Muscle of arm (tissue), 1 donor: ENCODE measurements at regions not wholly inside any gene's neighbourhood (a gene's known extent, or its start where the extent isn't known, plus 50 kb on each side); places are given as distances from the start of the nearest gene placed in this dataset.

Experiments used
- DNase-seq: peaks from one replicate; pipeline ENCODE4 v3.0.0-alpha.2; 2013

- DNase-seq, result no peak
Measured at GRCh38 chr10:78871796-78872195, 197.0 kb upstream of the ZMIZ1 start.

DNA sequence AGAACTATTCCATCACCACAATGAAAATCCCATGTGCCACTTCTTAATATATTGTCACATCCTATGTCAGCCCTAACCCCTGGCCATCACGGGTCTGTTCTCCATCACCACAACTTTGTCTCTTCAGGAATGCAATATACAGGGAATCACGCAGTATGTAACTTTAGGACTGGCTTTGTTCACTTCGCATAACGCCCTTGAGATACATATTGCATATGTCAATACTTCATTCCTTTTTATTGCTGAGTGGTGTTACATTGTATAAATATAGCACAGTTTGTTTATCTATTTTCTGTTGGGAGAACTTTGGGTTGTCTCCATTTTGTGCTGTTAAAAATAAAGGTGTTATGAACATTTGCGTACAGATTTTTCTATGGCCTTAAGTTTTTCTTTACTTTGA, 195.4 kb upstream of the ZMIZ1 start:
- DNase-seq, result no peak

DNA sequence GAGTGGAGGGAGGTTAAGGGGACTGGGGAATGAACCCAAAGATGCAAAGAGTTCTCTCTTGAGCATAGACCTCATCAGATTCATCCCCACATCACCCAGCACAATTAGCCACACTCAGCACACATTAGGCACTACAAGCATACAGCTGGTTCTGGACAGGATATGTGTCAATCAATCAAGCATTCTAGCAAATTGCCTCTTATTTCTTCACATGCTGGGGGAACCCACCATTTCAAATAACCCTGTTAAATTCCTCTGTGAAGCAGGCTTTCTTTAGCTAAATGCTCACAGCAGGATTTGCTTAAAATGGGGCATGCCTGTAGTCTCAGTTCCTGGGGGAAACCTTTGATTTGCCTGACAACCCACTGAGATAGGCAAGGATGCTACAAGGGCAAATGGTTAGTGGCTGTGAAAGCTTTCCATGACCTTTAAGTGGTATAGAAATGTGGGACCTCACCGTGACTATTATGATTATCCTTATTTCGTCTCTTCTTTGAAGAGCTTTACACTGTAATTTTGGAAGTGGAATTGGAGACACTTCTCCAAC, 193.4 kb upstream of the ZMIZ1 start:
- DNase-seq, result no peak

GRCh38 chr10:78875932-78876331, 192.8 kb upstream of the ZMIZ1 start:
- DNase-seq, result no peak

DNA sequence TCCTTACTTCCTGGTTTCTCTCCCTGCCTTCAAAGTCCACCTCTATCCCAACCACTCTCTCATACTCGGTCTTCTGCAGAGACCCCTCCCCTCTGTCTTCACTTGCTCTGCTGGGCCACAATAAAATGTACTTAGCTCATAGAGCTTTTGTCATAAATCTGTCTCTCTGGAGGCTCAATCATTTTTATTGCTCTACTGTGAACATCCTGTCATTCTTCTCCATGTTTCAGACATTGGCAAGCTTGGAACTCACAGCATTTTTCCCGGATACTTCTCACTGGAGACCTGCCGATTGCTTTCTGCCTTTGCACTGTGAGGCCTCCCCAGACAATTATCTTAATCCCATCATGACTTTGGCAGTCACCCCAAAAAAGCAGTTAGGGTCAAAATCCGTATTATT, 192.3 kb upstream of the ZMIZ1 start:
- no peak for DNase-seq

- no peak for DNase-seq
Measured at GRCh38 chr10:78879621-78880020, 189.1 kb upstream of the ZMIZ1 start.

GRCh38 chr10:78886129-78886528, 182.6 kb upstream of the ZMIZ1 start:
- DNase-seq, result no peak

- no peak for DNase-seq
Measured at GRCh38 chr10:78889536-78890063, 179.2 kb upstream of the ZMIZ1 start.

DNA sequence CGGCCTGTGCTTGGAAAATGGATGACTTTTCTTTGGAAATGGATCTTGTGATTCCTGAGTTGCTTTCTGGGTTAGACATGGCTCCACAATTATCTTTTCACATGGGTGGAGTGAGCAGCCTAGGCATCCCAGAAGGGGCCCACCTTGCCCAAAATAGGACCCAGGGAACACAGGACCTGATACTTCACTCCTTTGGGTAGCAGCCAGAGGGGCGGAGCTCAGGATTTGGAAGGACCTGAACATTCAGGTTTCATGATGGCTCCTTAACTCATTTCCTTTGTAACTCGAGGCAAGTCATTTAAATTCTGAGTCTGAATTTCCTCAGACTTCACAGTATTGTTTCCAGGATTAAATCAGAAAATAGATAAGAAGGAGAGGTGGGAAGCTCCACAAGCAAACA, 178.3 kb upstream of the ZMIZ1 start:
- DNase-seq, result no peak

GRCh38 chr10:78891741-78892140, 177.0 kb upstream of the ZMIZ1 start:
- DNase-seq, result no peak

DNA sequence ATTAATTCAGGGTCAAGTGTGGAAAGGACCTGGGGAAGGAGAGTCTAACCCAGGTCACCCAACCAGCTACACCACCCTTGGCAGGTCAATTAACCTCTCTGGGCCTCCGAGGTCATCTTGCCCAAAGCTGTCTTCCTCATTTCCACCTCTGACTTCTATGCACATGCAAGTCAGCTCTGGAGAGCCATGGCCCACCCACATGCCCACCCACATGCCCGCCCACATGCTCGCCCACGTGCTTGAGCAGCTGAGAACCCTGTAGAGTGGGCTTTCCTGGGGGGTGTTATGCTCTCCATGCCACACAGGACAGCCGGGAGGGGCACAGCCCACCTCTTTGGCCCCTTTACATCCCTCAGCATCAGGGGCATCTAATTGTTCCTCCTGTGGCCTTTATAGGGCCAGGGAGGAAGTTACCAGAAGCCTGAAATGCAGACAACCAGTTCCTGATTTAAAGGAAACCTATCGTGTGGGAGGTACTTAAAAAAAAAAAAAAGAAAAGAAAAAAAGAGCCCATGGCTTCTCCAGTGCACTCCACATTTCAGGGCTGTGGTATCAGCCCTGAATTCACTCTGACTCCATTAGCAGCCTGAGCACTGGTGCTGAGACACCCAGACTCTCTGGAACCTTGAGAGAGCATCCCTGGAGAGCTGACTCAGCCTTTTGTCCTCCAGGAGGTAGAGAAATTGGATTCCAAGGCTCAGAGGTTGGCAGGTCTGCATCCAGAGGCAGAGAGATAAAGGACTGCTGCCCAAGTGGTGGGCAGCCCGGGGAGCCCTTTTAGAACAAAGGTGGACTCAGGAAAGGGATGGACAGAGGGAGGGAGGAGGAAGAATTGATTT, 176.2 kb upstream of the ZMIZ1 start:
- no peak for DNase-seq

- DNase-seq, result no peak
Measured at GRCh38 chr10:78893217-78893616, 175.5 kb upstream of the ZMIZ1 start.

- no peak for DNase-seq
Measured at GRCh38 chr10:78894089-78894840, 174.5 kb upstream of the ZMIZ1 start.

GRCh38 chr10:78894841-78895195, 173.9 kb upstream of the ZMIZ1 start:
- DNase-seq, result no peak

- no peak for DNase-seq
Measured at GRCh38 chr10:78895469-78895868, 173.3 kb upstream of the ZMIZ1 start.

- DNase-seq, result no peak
Measured at GRCh38 chr10:78896159-78896928, 172.4 kb upstream of the ZMIZ1 start.

DNA sequence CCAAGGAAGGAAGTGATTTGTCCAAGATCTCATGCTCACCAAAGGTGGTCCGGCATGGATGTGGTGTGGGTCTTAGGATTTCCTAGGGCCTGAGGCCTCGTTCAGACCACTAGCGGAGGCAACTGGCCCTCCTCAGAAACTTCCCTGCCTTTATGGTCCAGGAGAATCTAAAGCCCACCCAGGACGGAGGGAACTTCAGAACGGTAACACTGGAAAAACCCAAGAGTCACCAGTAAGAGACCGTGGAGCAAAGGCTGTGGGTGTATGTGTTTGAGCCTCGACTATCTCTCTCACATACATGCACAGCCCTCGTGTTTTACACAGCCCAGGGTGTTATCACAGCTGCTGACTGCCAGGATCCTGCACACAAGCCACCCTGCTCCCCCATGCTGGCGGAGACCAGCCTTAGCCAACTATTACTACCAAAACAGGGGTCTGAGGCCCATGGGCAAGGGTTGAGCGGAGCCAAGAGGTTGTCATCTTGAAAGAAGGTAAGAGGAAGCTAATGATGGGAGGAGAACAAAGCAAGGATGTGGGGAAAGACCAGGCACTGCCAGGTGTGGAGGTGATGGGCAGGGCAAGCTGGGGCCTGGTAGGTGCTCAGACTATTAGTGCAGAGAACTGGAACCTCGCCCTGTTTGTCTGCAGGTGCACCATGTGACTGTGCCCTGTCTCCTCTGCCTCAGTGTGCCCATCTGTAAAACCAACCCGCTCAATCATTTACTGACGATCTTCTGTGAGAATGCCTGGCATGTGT, 170.2 kb upstream of the ZMIZ1 start:
- no peak for DNase-seq

DNA sequence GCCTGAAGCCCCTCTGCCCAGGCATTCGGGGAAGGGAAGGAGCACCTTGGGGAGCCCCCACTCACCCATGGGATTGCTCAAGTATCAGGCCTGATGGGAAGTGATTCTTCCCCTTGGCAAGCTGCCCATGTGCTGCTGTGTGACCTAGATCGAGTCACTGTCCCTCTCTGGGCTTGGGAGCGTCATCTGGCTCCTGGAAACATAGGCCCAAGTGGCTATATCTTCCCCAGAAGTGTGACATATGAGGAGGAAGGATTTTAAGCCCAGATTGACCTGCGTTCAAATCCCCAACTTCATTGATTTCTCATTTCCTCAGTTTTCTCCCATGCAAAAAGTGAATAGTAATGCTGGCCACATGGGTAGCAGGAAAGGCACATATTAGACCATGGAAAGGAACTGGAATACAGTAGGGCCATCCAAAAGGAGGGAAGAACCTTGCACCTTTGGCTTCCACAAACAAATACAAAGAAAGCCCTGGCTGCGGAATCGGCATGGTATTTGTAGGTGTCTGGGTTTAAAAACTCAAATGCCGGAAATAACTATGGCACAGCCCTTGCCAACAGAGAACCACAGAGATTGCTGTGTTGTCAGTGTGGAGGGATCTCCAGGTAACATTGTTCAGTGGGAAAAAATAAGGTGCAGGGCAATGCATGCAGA, 169.5 kb upstream of the ZMIZ1 start:
- no peak for DNase-seq

DNA sequence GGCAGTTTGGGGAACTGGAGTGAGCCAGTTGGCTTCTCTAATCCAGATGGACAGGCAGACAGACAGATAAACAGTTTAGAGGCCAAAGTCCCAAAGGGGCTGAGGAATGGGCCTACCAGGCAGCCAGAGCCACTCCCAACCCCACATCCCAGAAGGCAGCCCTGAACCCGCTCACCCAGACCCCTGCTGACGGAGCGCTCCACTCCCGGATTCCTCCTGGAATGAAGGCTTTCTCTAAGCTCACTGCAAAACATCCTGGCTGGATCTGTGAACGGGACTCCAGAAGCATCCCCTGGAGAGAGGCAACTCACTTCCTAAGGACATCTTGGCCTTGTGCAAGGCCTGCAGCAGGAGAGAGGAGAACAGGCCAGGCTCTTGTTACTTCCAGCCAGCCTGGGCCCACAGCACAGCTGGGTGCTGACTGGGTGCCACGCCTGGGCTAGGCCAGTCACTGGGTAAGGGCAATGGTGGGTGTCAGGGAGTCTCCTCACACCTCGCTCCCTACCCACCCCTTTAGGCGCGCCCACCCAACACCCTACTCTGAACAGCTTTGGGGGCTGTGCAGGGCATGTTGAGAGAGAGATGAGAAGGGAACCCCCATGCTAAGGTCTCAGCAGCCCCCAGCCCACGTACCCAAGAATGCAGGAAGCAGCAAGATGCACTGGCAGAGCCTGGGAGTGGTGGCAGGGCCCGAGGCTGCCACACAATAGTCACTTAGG, 168.6 kb upstream of the ZMIZ1 start:
- DNase-seq, result peak; percentile 66
